Psoas muscle (tissue), 7 donors: ENCODE measurements at regions not wholly inside any gene's neighbourhood (a gene's known extent, or its start where the extent isn't known, plus 50 kb on each side); places are given as distances from the start of the nearest gene placed in this dataset.

ENCODE experiments used
- ATAC-seq, 4 donors: fragments of 200-7000 bp; cut with Tn5 transposase; one replicate each; pipeline ENCODE4 v1.9.1; 2020; ENCODE audit warnings: moderate library complexity in 3 of 4, mild to moderate bottlenecking in 2 of 4
- DNase-seq, 2 donors: peaks; one replicate each; pipeline ENCODE4 v3.0.0-alpha.2; 2020
- H3K27ac ChIP-seq: fragments of 200-600 bp; one replicate; pipeline ENCODE4 v1.8.0; 2022
- H3K27me3 ChIP-seq, 3 donors: fragments of 200-600 bp in 1 of 3; one replicate each; pipeline versions ENCODE4 v1.6.1 to v1.8.0; 2013 to 2022; ENCODE audit warnings: low read length in 2 of 3, mild to moderate bottlenecking in 2 of 3, moderate library complexity in 1 of 3; ENCODE audit not compliant: insufficient read depth in 3 of 3
- H3K36me3 ChIP-seq, 2 donors: fragments of 200-600 bp in 1 of 2; one replicate each; pipeline versions ENCODE4 v1.6.1 to v1.8.0; 2013 to 2022; ENCODE audit warnings: low read depth in 1 of 2, mild to moderate bottlenecking in 1 of 2, moderate library complexity in 1 of 2; ENCODE audit not compliant: insufficient read depth in 1 of 2
- H3K4me1 ChIP-seq: fragments of 200-600 bp; one replicate; pipeline ENCODE4 v1.8.0; 2022
- H3K4me3 ChIP-seq: fragments of 200-600 bp; one replicate; pipeline ENCODE4 v1.8.0; 2022; ENCODE audit warnings: mild to moderate bottlenecking
- H3K9me3 ChIP-seq: fragments of 200-600 bp; one replicate; pipeline ENCODE4 v1.8.0; 2022
- CTCF ChIP-seq: fragments of 200-600 bp; IDR thresholded peaks from one replicate; pipeline ENCODE4 v1.8.0; 2022; ENCODE audit warnings: antibody characterized with exemption
- WGBS, 3 donors: extraction: QIAGEN DNeasy Blood & Tissue Kit; methylation state at CpG; one replicate each; pipeline versions ENCODE4 v1.1.6 to v1.1.7; 2013; 5-methylcytosine and 5-hydroxymethylcytosine counted together
- intact Hi-C, 2 donors: fragments of 100-400 bp; cut with DNase I; formaldehyde crosslinking; loops; one replicate each; pipeline versions ENCODE4 v1.11.0 to v1.14.2; 2022
- donor health status: healthy with polysubstance abuse.
- donor health status: DM: no; HTN: no; CAD: no; lungs with moderate emphysema.
- donor health status: Bipolar disorder and iron deficiency.
- donor health status: healthy.
- donor health status: DM: yes; HTN: yes; CAD: no.
- donor health status: DM: no; HTN: no; CAD: no.
- donor health status: DM: yes; HTN: yes; CAD: no.

DNA sequence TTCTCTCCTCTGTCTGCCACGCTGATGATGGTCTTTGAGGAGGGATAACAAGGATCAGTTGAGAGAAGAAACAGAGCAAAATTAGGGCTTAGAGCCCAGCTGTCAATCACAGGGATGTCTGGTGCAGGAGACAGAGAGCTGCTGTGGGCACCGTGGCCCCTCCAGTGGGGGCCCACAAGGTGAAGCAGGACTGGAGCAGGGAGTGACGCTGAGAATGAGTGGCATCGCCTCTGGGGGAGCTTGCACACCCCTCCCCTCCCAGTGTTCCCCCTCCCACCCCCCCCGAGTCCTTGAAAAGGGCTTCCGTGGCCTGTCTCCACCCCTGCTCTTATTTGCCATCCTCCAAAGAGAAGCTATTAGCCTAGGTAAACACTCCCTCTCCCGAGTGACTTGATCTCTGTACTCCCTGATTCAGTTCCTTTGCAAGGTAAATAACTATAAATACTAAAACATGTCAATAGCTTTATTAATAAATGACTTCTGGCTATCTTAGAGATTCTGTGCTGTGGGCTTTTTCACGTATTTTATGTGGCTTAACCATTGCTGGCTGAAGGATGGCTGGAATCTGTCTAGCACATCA, 440.0 kb downstream of the ZNF536 start:
- 50 to 61% (median 58%) methylated on average over 8 of the region's 8 CpGs for WGBS, 3 donors
- Histone ChIP-seq H3K27ac (no peak overlapping the region), H3K36me3 (no peaks in the 10 kb centered on the region), H3K4me3 (no peak overlapping the region), H3K27me3 (no peaks in the 10 kb centered on the region), H3K9me3 (no peaks in the 10 kb centered on the region), H3K4me1 (no peaks in the 10 kb centered on the region)
- intact Hi-C loops, result no loop called here
- TF ChIP-seq CTCF, result no peak
- no peak for ATAC-seq
- no peak for DNase-seq

DNA sequence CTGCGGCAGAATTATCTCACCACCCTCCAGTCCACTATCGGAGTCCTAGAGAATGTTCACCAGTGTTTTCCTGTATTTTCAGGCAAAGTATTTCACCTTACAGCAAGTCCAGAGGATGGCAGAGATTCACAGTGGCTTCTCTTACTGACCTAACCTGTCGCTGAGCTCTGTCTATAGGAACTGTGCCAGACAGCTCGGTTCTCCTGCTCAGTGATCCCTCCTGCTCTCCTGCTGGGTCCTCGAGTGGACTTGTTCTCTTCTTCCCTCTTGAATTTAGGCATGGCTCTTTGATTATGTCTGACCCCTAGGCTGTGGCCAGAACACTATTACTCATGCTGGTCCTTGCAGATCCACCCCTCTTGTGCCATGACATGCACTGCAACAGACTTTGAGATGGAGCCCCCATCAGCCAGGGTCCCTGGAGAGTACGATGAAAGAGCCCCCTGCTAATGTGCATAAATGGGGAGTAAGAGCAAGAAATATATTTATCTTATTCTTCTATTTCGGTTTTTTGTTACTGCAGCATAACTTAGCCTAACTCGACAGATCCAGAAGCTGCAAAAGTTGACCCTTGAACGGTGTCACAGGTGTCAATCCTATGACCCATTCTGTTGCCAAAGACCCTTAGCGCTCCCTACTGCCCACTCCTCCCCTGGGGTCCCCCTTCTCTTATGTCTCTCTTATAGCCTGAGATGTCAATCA, 439.4 kb downstream of the ZNF536 start:
- Histone ChIP-seq H3K27ac (no peak overlapping the region), H3K36me3 (no peaks in the 10 kb centered on the region), H3K4me1 (no peaks in the 10 kb centered on the region), H3K9me3 (no peaks in the 10 kb centered on the region), H3K4me3 (no peak overlapping the region), H3K27me3 (no peaks in the 10 kb centered on the region)
- WGBS, 3 donors, result 76 to 81% (median 79%) methylated on average over 10 of the region's 10 CpGs
- DNase-seq (no peak), ATAC-seq (no peak)
- intact Hi-C loops, result no loop called here
- no peak for TF ChIP-seq CTCF

GRCh38 chr19:30810726-30811125, 438.5 kb downstream of the ZNF536 start:
- 70 to 88% (median 83%) methylated on average over 4 of the region's 4 CpGs for WGBS, 3 donors
- no peak for DNase-seq
- Histone ChIP-seq H3K9me3 (no peaks in the 10 kb centered on the region), H3K36me3 (no peaks in the 10 kb centered on the region), H3K4me3 (no peak overlapping the region), H3K27me3 (no peaks in the 10 kb centered on the region), H3K27ac (no peak overlapping the region), H3K4me1 (no peaks in the 10 kb centered on the region)
- TF ChIP-seq CTCF, result no peak
- intact Hi-C loops, result no loop called here
- no peak for ATAC-seq

GRCh38 chr19:30807278-30807677, 435.1 kb downstream of the ZNF536 start:
- ATAC-seq (no peak), DNase-seq (no peak)
- WGBS, 3 donors, result 13 to 25% (median 21%) methylated on average over 3 of the region's 3 CpGs
- H3K27ac ChIP-seq, result no peak overlapping the region
- H3K4me3 ChIP-seq, result no peak overlapping the region
- no peaks in the 10 kb centered on the region for H3K36me3 ChIP-seq
- no peaks in the 10 kb centered on the region for H3K27me3 ChIP-seq
- no peaks in the 10 kb centered on the region for H3K4me1 ChIP-seq
- TF ChIP-seq CTCF, result no peak
- H3K9me3 ChIP-seq, result no peaks in the 10 kb centered on the region
- intact Hi-C loops, result no loop called here

DNA sequence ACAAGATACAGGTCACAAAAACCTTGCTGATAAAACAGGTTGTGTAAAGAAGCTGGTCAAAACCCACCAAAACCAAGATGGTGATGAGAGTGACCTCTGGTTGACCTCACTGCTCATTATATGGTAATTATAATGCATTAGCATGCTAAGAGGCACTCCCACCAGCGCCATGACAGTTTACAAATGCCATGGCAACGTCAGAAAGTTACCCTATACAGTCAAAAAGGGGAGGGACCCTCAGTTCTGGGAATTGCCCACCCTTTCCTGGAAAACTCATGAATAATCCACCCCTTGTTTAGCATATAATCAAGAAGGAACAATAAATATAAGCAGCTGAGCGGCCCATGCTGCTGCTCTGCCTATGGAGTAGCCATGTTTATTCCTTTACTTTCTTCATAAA, 434.1 kb downstream of the ZNF536 start:
- Histone ChIP-seq H3K27me3 (no peaks in the 10 kb centered on the region), H3K36me3 (no peaks in the 10 kb centered on the region), H3K4me3 (no peak overlapping the region), H3K4me1 (no peaks in the 10 kb centered on the region), H3K9me3 (no peaks in the 10 kb centered on the region), H3K27ac (no peak overlapping the region)
- no peak for TF ChIP-seq CTCF
- ATAC-seq (no peak), DNase-seq (no peak)
- 88 to 92% (median 88%) methylated on average over 3 of the region's 3 CpGs for WGBS, 3 donors
- intact Hi-C loops, result no loop called here
